ENCODE measurements at regions not wholly inside any gene's neighbourhood (a gene's known extent, or its start where the extent isn't known, plus 50 kb on each side); places are given as distances from the start of the nearest gene placed in this dataset.
"Not testable (repeated sequence)": the region's sequence is repeated elsewhere in the genome, so short reads cannot be mapped to it uniquely, and the experiment has no call there.

DNA sequence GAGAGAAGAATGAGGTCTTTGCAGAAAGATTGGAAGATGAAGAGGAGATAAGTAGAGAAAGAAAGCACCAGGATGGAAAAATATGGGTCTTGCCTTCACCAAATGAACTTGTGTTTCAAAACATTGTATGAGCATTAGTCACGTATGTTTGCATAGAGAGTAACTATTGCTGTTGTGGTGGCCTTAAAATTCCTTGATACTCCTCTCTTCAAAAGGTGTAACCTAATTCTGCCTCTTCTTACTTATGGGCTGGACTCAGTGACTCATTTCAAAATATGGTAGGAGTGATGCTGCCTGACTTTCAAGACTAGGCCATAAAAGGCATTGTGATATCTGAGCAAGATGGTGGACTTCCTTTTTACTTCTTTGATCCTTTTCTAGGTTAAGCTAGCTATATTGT is 228.7 kb upstream of the ZNF385D start:
- no peak for DNase-seq (ENCODE audit: low read depth in 4 of 4, low spot score in 3 of 4)

DNA sequence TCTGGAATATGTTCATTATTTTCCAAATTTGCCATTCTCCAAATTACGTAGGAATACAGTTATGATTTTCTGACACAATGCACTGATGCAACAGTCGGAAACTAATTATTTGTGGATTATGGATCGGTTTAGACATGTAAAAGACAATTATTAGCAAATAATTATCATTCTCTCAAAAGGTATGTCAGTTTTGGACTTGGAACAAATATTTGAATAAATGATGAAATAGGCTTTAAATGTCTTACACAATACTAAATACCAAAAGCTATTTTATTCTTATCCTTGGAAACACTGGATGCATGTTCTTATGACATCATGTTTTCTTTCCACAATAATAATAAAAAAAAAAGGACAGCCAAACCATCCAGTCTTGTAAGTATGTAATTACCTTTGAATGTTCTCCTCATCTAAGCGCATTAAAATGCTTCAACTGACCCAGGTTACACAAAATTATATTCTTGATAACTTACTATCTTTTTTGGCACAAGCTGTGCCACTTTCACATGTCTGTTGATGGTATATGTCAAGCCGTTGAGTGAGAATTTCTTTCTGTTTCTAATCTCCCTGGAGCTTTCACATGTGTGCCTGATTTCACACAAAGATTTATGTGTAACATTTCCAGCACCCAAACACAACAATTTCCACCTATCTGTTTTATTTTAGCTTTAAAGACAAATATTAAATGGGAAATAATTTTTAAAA is 238.5 kb upstream of the ZNF385D start:
- no peak for DNase-seq (ENCODE audit: low read depth in 4 of 4, low spot score in 3 of 4)

DNA sequence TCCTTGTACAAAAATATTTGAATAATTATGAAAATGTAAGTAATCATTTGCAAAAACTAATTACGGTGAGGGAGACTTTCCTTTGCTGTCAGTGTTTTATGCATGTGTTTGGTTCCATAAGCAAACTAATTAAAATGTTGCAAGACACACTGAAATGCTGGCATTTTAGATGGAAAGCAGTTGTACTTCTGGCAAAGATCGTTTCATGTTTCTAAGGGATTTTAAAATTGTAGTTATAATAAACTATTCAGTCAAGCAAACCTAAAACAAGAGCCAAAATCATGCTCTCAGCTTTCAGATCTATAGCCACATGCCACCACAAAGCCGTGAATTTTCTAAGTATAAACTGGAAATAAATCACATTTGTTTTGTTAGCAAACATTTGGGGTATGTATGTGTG is 240.1 kb upstream of the ZNF385D start:
- no peak for DNase-seq (ENCODE audit: low read depth in 4 of 4, low spot score in 3 of 4)

DNA sequence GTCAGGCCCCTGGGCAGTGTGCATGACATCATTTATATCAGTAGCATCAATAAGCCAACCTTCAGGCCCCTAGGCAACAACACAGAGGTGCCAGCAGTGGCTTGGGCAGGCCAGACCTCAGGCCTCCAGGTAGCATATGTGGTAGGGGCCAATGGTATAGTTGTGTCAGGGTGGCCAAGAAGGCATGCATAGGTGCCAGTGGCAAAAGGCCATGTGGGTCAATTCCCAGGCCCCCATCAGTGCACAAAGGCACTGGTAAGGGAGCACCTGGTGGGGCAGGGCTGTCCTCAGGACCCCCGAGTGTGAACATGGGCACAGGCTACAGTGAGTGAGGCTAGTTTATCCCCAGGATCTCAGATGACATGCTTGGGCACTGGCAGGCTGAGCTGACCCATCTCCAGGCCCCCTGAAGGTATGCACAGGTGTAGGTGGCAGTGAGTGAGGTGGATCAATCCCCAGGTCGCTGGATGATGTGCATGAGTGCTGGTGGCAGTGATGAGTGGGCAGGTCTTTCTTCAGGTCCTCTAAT is 244.1 kb upstream of the ZNF385D start:
- DNase-seq (ENCODE audit: low read depth in 4 of 4, low spot score in 3 of 4), result no peak

DNA sequence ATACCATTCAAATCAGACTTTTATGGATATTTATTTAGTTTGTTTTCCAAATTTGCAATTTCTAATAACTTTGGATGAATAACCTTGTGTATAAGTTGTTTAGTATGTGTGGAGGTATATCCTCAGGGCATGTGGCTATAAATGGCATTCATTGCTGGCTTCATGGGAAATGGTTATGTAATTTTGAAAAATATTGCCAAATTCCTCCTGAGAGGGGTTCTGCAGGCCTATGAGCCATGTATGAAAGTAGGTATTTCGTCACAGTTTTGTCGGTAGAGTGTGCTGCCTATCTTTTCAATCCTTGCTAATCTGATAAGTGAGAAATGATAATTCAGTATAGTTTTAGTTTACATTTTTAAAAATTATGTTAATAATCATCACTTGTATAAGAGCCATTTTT is 256.4 kb upstream of the ZNF385D start:
- no peak for DNase-seq (ENCODE audit: low read depth in 4 of 4, low spot score in 3 of 4)

DNA sequence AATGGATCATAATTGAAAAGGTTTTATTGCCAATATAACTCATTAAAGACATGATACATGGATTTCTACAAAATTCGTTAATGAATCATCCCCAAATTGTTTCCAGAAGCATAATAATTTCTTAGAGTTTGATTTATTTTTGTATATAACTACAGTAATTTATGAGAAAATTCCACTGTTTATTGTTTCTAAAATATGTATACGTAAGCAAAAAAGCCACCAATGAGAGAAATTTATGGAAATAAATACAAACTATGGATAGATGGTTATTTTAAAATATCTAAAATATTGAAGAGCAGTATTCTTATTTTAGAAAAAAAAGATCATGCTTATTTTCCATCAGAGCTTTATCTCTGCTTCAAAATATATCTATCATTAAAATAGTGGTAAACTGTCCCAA is 260.0 kb upstream of the ZNF385D start:
- DNase-seq (ENCODE audit: low read depth in 4 of 4, low spot score in 3 of 4), result no peak

DNA sequence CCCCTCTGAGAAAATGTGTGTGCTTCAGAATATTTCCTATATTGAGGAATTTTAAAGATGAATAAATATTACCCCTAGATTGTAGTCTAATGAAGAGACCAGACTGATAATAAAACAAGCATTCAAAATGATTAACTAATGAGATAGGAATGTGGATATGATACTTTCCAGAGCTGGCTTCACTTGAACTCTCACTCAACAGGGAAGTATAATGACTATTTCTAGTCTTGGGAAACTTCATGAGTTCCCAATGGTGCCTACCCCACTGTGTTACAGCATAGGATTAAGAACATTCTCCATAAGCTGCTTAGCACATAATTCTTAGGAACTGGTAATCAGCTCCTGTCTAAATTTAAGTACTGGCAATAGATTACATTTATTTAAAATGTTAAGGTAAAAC is 261.5 kb upstream of the ZNF385D start:
- DNase-seq (ENCODE audit: low read depth in 4 of 4, low spot score in 3 of 4), result no peak

DNA sequence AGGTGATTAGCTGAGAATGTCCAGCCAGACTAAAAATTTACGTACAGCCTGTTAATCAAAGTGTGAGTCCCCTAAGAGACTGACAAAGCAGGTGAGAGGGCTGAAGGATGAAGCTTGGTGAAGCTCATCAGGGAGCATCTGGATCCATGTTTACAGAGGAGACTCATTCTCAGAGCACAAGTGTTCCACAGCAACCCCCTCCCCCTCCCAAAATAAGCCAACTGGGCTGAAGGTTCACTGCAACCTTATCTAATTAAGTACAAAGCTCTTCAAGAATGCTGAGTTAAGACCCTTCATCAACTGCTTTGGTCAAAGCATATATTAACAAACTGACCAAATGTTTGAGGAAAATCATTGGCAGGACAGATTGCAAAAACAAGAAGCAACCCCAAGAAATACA is 262.6 kb upstream of the ZNF385D start:
- DNase-seq (ENCODE audit: low read depth in 4 of 4, low spot score in 3 of 4), result no peak

DNA sequence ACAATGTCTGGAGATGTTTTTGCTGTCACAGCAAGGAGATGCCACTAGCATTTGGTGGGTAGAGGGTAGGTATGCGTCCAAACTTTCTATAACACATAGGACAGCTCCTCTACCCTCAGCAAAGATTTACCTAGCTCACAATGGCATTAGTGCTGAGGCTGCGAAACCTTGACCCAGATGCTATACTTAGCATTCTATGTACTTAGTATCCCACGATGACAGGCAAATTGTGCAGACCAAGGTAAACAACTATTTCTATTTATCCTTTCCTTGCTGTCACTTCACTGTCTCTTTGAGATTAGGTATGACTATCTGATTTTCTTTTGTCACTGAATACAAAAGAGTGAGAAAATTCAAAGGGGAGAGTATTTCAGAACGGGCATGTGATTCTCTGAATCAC is 265.2 kb upstream of the ZNF385D start:
- DNase-seq (ENCODE audit: low read depth in 4 of 4, low spot score in 3 of 4), result no peak

DNA sequence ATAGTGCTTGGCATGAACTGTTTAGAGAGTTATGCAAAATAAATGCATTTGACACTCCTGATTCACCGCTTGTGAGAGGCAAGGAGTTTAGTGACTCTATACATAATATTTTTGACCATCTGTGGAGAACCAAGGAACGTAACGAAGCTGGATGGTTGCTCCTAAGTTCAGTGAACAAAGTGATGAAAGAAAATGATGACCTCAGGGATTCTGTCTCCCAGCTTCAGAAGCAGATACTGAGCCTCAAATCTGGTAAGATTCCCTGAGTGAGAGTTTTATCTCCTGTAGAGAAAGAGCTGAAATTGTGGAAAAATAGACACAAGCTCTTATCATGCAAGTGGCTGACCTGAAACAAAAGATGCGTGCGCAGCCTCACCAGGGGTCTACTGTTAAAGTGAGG is 273.6 kb upstream of the ZNF385D start:
- not testable (repeated sequence) for DNase-seq (ENCODE audit: low read depth in 4 of 4, low spot score in 3 of 4)

DNA sequence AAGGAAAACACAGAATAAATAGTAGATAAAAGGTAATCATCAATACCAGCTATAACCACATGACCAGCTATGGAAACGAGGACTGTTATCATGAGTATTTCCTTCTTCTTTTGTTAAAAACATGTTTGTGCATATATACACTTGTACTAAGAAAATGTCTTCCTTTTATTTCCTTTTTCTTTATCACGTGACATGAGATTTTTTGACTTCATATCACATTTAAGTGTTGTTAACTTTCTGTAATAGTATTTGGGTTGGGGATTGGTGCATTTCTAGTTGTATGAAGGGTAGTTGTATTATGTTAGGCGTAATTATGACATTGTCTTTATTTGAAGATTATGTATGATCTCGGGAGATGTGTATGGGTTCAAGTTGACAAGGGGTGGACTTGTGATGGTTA is 278.5 kb upstream of the ZNF385D start:
- no peak for DNase-seq (ENCODE audit: low read depth in 4 of 4, low spot score in 3 of 4)

DNA sequence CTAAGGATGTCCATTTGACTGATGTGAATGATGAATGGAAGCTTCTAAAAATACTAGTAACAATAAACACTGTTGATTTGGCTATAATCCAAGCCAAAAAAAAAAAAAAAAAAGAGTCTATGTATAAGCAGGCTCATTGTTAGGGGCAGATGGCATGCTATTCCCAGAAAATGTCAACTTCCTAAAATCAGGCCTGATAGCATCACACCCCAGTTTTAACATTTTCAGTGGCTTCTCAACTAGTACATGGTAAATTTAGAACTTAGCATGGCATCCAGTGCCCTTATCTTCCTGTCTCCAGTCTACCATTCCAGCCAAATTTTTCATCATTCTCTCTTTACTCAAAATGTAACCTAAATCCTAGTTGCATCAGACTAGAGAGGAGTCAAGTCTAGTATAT is 288.2 kb upstream of the ZNF385D start:
- no peak for DNase-seq (ENCODE audit: low read depth in 4 of 4, low spot score in 3 of 4)

DNA sequence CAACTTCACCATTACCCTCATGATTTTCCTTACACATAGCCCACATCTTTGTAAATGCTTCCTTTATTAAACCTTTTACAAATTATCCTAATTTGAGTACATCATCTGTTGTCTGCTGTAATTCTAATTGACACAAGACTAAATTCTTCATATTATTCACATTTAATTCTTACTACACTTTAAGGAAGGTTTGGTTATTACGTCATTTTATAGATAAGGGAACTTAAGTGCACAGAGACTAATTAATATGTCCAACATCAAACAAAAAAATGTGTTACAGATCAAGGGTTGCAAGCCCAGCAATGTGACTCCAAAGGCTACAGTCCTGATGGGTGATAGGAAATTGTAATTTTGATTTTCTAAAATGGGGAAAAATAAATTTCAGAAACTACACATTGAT is 289.1 kb upstream of the ZNF385D start:
- DNase-seq (ENCODE audit: low read depth in 4 of 4, low spot score in 3 of 4), result no peak

DNA sequence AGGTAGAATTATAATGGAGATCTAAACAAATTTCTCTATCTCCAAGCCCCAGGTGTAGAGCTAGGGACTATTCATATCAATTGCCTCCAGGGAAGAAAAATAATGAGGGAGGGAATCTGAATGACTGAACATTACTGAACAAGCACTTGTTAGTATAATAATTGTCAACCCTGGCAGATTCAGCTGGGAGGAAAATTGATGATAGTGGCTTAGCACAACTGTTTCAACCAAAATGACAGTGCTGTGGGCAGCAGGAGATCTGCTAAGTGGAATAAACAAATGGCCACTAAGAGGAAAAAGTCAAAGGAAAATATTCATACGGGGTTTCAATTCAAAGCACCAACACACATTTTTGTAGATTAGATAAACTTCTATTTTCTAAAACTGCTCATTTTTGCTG is 294.9 kb upstream of the ZNF385D start:
- no peak for DNase-seq (ENCODE audit: low read depth in 4 of 4, low spot score in 3 of 4)

DNA sequence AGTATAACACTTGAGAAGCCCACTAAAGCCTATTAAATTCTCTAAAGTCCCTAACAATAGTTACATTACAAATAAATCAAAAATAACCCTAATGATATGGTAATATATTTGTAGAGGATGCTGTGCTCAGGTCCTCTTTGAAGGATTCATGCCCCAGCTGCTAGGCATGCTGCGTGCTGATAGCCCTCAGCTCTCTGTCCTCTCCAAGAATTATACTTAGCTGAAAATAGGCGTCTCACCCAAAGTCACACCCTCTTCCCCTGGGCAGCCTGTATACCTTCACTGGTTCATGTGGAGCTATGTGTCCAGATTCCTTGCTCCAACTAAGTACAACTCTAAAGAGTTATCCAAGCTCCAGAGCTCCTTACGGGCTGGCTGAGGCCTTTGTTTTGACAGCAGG is 312.5 kb upstream of the ZNF385D start:
- no peak for DNase-seq (ENCODE audit: low read depth in 4 of 4, low spot score in 3 of 4)

DNA sequence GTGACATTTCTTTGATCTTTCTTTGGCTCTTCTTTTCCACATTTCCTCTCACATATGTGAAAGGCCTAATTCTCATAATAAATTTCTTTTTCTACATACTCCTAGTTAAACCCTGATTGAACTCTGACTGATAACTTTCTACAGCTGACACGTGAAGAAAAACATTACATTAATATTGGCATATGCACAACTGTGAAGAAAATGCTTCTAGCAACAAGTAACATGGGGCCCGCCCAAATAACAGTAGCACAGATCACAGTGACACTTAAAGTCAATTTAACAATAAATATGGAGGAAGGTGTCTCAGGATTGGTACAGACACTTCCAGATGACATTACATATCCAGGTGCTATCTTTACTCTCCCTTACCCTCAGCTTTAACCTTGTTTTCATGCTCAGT is 317.6 kb upstream of the ZNF385D start:
- no peak for DNase-seq (ENCODE audit: low read depth in 4 of 4, low spot score in 3 of 4)

DNA sequence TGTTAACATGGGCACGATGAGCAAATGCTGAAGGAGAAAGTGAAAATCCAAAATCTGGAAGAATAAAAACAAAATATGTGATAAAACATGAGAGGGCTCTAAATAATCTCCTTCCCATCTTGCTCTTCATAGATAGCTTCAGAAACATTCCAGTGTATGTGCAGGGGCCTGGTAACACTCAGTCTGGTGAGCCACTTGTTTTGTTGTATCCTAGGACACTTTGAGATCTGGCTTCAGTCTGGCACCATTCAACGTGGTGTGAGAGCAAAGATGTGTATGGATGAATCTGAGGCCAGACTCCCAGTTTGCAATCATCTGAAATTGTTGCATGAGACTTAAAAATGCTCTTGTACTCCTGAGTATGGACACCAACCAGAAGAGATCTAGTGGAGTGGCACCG is 337.2 kb upstream of the ZNF385D start:
- DNase-seq (ENCODE audit: low read depth in 4 of 4, low spot score in 3 of 4), result no peak

DNA sequence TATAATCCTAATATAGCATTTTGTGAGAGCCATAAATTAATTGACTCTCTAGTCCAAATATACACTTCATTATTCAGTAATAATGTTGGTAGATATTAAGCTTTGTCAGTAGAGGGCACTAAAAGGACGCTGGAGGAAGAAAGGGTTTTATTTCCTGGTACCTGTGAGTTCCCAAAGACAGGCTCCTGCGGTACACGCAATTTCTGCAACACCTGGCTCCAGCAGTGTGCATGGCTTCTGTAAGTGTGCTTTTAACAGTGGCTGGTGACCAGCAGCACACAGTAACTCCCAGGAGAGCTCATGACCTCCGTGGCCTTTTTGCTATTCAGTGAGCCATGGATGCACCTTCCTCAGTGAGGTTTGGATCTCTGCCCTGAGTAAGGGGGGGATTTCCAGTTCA is 338.3 kb upstream of the ZNF385D start:
- DNase-seq (ENCODE audit: low read depth in 4 of 4, low spot score in 3 of 4), result peak in 1 of 4 donors; percentile 5

DNA sequence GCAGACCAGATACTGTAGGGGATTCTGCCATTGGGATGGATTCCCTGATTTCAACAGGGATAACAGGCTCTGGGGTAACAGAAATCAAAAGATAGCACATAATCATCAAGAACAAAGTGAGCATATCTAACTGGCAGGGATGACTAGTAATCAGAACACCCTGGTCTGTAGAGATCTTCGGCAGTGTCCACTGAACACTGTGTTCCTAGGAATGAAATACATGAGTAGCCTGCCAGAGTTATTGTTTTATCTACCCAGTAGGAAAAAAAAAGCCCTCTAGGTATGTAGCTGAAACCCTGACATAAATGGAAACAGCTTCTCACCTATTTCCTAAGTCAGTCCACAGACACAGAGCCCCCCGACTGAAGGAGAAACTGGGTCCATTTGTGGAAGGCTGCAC is 340.3 kb upstream of the ZNF385D start:
- no peak for DNase-seq (ENCODE audit: low read depth in 4 of 4, low spot score in 3 of 4)

DNA sequence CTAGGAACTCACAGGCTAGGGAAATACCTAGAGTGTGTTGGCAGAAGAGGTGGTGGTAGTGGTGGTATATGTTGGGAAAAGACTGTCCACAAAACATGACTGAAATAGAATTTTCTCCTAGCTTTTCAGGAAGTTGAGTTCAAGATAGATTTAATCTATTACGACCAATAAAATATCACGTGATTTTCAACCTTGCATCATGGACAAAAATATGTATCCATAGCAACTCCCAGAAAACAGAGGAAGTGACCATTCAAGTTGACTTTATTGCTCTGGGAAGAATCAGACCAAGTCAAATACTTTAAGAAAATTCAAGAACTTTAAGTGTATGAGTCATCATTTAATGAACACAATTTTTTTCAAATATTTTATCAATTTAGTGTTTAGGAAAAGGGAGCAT is 347.0 kb upstream of the ZNF385D start:
- no peak for DNase-seq (ENCODE audit: low read depth in 4 of 4, low spot score in 3 of 4)

DNA sequence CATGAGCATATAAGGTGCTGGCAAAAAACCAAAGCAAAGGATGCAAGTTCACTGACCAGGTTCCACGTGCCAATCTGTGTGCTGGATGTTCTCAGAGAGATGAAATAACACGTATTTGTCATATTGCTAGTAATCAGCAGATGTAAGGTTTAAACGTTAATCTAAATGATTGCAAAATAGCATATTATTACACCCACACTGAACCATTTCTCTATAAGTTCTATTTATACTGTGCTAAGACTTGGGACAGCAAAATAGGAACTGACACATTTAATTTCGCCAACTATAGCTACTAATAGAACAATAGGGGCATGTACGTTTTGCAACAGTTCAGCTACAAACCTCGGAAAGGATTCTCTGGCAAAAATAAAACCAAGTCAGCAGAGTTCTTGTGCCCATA is 350.3 kb upstream of the ZNF385D start:
- no peak for DNase-seq (ENCODE audit: low read depth in 4 of 4, low spot score in 3 of 4)

DNA sequence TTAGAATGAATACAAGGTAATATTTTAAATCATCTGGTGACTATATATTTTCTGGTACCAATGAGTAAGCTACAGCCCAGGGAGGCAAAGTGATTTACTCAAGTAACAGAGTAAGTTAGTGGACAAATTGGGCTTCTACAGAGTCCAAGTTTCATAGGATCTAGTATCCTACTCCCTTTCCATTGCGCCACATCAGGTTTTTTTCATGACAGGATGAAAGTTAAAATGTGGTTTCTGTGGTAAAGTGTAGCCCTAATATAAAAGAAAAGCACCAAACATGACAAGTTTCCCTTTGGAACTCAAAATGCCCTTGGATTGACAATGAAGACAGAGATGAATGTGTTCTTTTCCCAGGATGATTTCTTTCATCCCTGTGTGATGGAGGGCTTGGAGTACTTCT is 350.8 kb upstream of the ZNF385D start:
- no peak for DNase-seq (ENCODE audit: low read depth in 4 of 4, low spot score in 3 of 4)

DNA sequence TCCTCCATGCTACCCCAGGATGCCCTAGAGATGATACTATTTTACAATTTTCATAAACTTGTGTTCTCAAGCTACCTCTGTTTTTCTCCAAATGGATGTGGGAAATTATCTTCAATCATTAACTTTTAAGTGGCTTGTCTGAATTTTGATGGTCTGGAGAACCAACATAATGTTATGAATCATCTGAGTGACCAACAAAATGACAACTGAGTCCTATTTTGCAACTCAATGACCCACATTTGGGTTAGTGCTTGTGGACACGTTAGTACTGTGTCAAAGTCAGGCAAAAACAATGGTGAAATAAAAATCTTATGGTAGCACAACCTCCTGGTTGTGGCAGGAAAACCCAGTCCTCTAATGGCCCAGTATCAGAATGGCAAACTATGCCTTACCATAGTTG is 352.4 kb upstream of the ZNF385D start:
- no peak for DNase-seq (ENCODE audit: low read depth in 4 of 4, low spot score in 3 of 4)

All from right renal pelvis (tissue), 4 donors.